IPS-18a (cell line): ENCODE measurements at regions not wholly inside any gene's neighbourhood (a gene's known extent, or its start where the extent isn't known, plus 50 kb on each side); places are given as distances from the start of the nearest gene placed in this dataset.

Experiments
- H3K27ac ChIP-seq: one replicate; pipeline ENCODE4 v1.5.1; 2013; ENCODE audit warnings: low read length
- H3K27me3 ChIP-seq: one replicate; pipeline ENCODE4 v1.6.1; 2013; ENCODE audit warnings: mild to moderate bottlenecking, low read length; ENCODE audit not compliant: control insufficient read depth, insufficient read depth
- H3K36me3 ChIP-seq: one replicate; pipeline ENCODE4 v1.6.1; 2013; ENCODE audit warnings: low read depth, low read length; ENCODE audit not compliant: control insufficient read depth
- H3K4me1 ChIP-seq: one replicate; pipeline ENCODE4 v1.6.1; 2013; ENCODE audit warnings: low read depth, low read length; ENCODE audit not compliant: control insufficient read depth
- H3K4me3 ChIP-seq: one replicate; pipeline ENCODE4 v1.5.1; 2013; ENCODE audit warnings: low read length
- H3K9ac ChIP-seq: one replicate; pipeline ENCODE4 v1.6.1; 2013; ENCODE audit warnings: mild to moderate bottlenecking, low read length, moderate library complexity
- H3K9me3 ChIP-seq: one replicate; pipeline ENCODE4 v1.6.1; 2013; ENCODE audit warnings: low read depth, low read length; ENCODE audit not compliant: control insufficient read depth

DNA sequence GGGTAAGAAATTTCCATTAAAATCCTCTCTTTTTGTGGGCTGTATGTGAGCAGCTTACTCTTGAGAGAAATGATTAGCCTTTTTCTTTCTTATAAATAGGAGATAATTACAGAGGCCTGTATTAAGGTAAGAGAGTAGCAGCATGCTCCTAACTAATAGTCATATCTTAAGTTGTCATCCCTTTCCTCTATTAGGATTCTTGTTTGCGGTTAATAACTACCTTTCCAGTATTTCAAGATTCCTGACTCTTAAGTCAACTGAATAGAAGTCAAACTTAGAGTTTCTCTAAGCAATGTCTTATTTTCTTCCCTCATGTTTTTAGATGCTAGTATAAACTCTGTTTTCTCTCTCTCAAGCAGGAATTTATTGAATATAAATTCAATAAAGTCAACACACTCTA is 139.9 kb upstream of the GPRIN3 start:
- no peaks in the 10 kb centered on the region for H3K4me1 ChIP-seq
- H3K9me3 ChIP-seq: peaks cover 14% of the 10 kb centered on the region
- H3K9ac ChIP-seq: no peak overlapping the region
- no peaks in the 10 kb centered on the region for H3K27me3 ChIP-seq
- no peaks in the 10 kb centered on the region for H3K36me3 ChIP-seq
- no peak overlapping the region for H3K27ac ChIP-seq
- H3K4me3 ChIP-seq: no peak overlapping the region

DNA sequence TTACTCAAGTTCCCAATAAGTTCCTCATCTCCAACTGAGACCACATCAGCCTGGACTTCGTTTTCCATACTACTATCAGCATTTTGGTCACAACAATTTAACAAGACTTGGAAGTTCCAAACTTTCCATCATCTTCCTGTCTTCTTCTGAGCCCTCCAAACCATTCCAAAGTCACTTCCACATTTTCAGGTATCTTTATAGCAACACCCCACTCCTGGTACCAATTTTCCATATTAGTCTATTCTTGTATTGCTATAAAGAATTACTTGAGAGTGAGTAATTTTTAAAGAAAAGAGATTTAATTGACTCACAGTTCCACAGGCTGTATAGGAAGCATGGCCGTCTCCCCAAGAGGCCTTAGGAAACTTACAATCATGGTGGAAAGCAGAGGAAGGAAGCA is 138.6 kb upstream of the GPRIN3 start:
- H3K36me3 ChIP-seq: no peaks in the 10 kb centered on the region
- H3K4me1 ChIP-seq: no peaks in the 10 kb centered on the region
- no peak overlapping the region for H3K4me3 ChIP-seq
- peaks cover 14% of the 10 kb centered on the region for H3K9me3 ChIP-seq
- no peak overlapping the region for H3K27ac ChIP-seq
- no peak overlapping the region for H3K9ac ChIP-seq
- no peaks in the 10 kb centered on the region for H3K27me3 ChIP-seq

DNA sequence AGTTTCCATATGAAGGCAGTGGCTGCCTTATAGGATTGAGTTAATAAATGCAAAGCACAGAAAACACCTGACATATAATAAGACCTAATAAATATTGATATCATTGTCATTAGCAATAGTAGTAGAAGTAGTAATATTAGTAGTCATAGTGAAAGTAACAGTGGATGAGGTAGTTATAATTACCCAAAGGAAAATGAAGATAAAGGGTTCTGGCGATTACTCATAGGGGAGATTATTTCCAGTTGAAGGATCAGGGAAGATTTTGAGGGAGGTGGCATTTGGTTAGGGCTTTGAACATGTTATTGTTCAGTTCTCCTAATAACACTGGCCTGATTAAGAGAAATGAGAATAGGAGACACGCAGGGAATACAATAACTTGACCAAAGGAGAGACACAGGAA is 131.9 kb upstream of the GPRIN3 start:
- no peak overlapping the region for H3K27ac ChIP-seq
- no peak overlapping the region for H3K4me3 ChIP-seq
- no peaks in the 10 kb centered on the region for H3K27me3 ChIP-seq
- H3K36me3 ChIP-seq: no peaks in the 10 kb centered on the region
- H3K9me3 ChIP-seq: no peaks in the 10 kb centered on the region
- H3K9ac ChIP-seq: no peak overlapping the region
- H3K4me1 ChIP-seq: peaks cover 4% of the 10 kb centered on the region

DNA sequence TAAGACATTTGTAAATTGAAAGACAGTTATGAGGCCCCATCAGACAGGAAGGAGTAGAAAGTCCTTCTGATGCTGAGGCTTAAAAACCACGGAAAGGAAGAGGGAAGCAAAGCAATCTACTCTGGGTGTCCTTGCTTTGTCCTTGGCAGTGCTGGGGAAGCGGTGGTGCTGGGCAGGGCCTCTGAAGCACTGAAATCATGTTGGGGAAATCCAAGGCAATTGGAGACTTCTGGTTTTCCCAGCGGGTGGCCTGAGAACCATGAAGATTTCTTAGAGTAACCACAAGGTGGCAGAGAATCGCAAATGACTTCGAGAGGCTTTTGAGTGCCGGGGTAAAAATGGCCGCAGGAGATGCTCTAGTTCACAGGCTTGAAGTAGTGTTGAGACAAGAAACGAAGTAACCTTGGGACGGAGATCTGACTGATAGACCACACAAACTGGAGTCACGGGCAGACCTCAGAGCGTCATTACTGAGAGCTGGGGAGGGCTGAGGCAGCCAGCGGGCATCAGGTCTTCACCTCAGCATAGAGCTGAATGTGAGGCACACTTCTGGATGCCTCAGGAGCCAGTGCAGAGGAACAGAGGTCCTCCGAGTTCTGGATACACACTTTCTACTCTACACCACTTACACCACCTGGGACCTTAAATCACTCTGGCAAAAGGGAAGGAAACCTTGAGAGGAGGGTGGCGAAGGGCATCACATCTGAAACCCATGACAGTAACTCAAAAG is 130.7 kb upstream of the GPRIN3 start:
- Histone ChIP-seq H3K4me3 (no peak overlapping the region), H3K4me1 (peaks cover 4% of the 10 kb centered on the region), H3K36me3 (no peaks in the 10 kb centered on the region), H3K9ac (no peak overlapping the region), H3K27ac (no peak overlapping the region), H3K9me3 (no peaks in the 10 kb centered on the region), H3K27me3 (no peaks in the 10 kb centered on the region)

DNA sequence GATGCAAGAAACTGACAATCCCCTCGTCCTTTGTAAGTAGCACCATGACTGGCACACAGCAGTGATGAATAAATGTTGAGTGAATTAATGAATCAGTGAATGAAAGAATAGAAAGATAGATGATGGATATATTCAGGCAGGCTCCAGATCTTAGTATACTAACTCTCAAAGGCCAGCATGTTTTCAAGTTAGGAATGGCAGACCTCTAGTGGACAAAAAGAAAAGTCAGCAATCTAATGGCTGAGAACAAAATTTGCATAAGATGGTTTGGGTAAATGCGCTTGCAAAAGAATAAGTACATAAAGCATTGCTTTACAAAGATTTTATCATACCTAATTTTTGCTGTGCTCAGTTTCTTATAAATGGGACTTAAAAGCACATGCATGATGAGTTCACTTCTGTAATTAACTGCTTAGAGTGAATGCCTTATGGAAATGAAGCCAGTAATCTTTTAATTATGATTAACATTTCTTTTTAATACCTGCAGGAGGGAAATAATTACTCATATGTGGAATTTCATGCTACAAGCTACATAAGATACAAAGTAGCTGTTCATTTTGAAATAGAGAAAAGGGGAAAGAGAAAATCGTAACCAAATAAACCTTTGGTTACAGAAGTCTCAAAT is 126.9 kb upstream of the GPRIN3 start:
- Histone ChIP-seq H3K4me1 (no peaks in the 10 kb centered on the region), H3K36me3 (no peaks in the 10 kb centered on the region), H3K27ac (no peak overlapping the region), H3K9me3 (no peaks in the 10 kb centered on the region), H3K9ac (no peak overlapping the region), H3K4me3 (no peak overlapping the region), H3K27me3 (no peaks in the 10 kb centered on the region)

DNA sequence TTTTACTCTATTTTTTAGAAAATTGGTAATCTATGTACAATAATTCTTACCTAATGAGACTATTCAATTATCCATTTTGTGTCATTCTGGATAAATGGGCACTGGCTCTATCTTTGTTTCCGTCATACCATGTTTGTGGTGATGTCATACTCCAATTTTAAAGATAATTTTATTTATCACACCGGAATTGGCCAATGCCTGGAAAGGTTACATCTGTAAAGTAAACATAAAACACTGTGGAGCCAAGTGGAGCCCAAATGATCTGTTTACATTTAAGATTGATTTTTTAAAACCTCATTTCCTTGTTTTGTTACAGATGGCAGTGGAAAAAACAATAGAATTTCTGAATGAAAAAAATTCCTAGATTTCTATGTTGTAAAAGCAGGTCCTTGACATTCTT is 120.2 kb upstream of the GPRIN3 start:
- H3K4me1 ChIP-seq: no peaks in the 10 kb centered on the region
- H3K27ac ChIP-seq: no peak overlapping the region
- H3K9me3 ChIP-seq: no peaks in the 10 kb centered on the region
- no peaks in the 10 kb centered on the region for H3K27me3 ChIP-seq
- H3K4me3 ChIP-seq: no peak overlapping the region
- H3K9ac ChIP-seq: no peak overlapping the region
- no peaks in the 10 kb centered on the region for H3K36me3 ChIP-seq

DNA sequence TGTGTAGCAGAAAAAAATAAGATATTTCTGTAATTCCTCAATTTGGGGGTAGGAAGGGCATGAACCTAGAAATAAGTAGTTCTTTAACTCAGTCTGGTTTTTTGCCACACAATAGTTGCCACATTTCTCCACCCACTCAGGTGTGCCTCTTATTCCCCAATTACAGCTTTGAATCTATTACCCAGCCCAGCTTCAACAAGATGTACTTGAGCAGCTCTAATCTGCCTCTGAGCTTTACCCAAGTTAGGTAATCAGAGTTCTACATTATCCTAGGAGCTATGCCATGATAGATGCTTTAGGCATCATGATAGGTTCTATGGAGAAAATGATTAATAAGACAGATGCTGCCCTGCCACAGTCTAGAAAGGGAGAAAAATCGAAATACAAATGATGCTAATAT is 117.4 kb upstream of the GPRIN3 start:
- no peak overlapping the region for H3K27ac ChIP-seq
- H3K4me1 ChIP-seq: no peaks in the 10 kb centered on the region
- no peaks in the 10 kb centered on the region for H3K27me3 ChIP-seq
- H3K9me3 ChIP-seq: no peaks in the 10 kb centered on the region
- no peaks in the 10 kb centered on the region for H3K36me3 ChIP-seq
- no peak overlapping the region for H3K9ac ChIP-seq
- H3K4me3 ChIP-seq: no peak overlapping the region

DNA sequence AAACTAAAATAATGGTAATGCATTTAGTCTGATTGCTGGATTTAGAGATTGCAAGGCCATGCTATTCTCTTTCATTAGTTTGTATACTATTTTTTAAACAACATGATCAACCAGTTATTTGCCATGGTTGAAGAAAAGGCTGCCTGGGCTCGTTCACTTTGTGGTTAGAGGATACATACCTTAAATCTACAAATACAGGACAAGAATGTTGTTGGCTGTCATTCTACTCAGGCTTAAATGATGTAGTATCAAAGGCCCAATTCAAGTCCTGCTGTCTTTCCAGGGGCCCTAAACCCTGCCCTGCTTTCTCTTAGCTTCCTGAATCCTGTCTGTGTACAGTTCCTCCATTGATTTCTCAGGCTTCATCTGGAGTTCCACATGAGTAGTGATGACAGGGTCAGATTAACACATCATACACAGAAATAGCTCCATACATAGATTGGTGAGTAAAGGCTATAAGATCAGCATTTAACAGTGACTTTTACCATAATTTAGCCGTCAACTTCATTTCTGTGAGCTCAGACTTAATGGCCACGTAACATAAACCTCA is 114.9 kb upstream of the GPRIN3 start:
- peaks cover 9% of the 10 kb centered on the region for H3K4me1 ChIP-seq
- no peak overlapping the region for H3K4me3 ChIP-seq
- no peak overlapping the region for H3K27ac ChIP-seq
- no peak overlapping the region for H3K9ac ChIP-seq
- H3K9me3 ChIP-seq: no peaks in the 10 kb centered on the region
- H3K27me3 ChIP-seq: no peaks in the 10 kb centered on the region
- H3K36me3 ChIP-seq: no peaks in the 10 kb centered on the region

DNA sequence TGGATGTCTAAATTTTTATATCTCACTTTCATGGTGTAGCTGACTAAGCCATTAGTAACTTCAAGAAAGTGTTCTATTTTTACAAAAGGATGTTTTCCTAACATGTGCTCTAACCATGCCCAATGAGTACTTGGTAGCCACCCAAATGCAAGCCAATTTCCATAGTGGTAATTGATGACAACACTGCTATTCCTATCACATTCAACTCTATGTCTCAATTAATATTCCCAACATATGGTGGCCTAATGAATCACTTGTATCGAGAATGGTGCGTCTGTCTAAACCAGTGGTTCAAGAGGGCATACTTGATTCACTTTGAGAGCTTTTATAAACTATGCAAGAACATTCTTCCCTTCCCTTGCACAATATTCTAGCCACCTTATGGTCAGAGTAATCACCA is 112.9 kb upstream of the GPRIN3 start:
- H3K36me3 ChIP-seq: no peaks in the 10 kb centered on the region
- no peaks in the 10 kb centered on the region for H3K9me3 ChIP-seq
- peaks cover 9% of the 10 kb centered on the region for H3K4me1 ChIP-seq
- H3K4me3 ChIP-seq: no peak overlapping the region
- no peak overlapping the region for H3K9ac ChIP-seq
- no peak overlapping the region for H3K27ac ChIP-seq
- no peaks in the 10 kb centered on the region for H3K27me3 ChIP-seq

DNA sequence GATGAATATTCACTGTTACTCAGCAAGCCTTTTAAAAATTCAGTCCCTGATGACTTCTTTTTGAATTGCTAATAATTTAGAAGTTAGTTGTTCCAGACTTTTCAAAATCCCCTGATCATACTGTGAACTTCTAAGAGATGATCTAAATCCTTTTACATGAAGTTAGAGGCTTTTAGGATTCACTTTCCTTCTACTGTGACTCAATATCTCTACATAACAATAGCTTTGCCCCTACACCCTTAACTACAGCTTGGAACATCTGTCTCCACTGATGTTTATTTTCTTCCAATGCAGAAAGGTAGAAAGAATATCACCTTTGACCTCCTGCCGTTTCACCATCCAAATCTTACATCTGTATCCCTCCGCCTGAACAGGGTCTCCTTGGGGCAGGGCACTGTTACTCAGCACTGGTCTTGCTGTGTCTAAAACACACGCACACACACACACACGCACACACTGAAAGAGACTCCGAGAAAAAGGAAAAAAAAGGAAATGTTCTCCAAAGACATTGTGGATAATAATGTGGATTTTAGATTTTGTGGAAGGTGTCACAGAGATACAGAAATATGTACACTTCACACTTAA is 111.6 kb upstream of the GPRIN3 start:
- no peaks in the 10 kb centered on the region for H3K9me3 ChIP-seq
- H3K4me1 ChIP-seq: peaks cover 9% of the 10 kb centered on the region
- no peak overlapping the region for H3K27ac ChIP-seq
- no peak overlapping the region for H3K9ac ChIP-seq
- no peak overlapping the region for H3K4me3 ChIP-seq
- H3K36me3 ChIP-seq: no peaks in the 10 kb centered on the region
- no peaks in the 10 kb centered on the region for H3K27me3 ChIP-seq

DNA sequence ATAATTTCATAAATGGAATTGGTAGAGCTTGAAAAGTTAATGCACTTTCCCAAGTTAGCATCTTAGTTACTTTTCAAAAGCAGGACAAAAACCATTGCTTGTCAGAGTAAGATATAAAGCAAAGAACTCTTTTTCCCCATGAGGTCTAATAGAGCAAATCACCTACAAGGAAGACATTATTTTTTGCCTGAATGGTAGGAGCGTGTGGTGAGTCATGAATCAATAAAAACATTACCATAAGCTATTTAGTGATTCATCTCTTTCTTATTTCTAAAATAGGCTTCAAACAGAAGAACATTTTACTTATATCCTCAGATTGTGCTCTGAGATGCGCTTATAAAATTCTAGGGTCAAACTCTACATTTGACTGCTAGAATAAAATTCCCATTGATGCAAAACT is 109.4 kb upstream of the GPRIN3 start:
- H3K9me3 ChIP-seq: no peaks in the 10 kb centered on the region
- no peak overlapping the region for H3K27ac ChIP-seq
- no peak overlapping the region for H3K4me3 ChIP-seq
- H3K27me3 ChIP-seq: no peaks in the 10 kb centered on the region
- peaks cover 9% of the 10 kb centered on the region for H3K4me1 ChIP-seq
- H3K36me3 ChIP-seq: no peaks in the 10 kb centered on the region
- H3K9ac ChIP-seq: no peak overlapping the region

DNA sequence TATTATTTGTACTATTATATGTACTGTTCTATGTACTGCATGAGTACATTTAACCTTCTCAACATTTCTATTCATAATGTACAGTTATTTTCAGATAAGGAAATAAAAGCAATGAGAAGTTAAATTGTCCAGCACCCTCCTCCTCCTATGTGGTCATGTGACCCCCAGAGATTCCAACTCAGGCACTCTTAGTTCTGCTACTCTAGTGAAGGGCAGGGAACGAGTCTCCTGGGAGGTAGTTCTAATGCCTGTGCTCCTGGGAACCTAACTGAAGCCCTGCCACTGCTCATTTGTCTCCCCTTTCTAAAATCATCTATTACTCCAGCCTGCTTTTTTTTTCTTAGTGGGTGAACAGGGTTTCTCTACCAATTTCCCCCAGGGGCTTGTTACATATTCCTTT is 105.9 kb upstream of the GPRIN3 start:
- H3K4me3 ChIP-seq: no peak overlapping the region
- H3K36me3 ChIP-seq: no peaks in the 10 kb centered on the region
- H3K27ac ChIP-seq: no peak overlapping the region
- no peaks in the 10 kb centered on the region for H3K27me3 ChIP-seq
- H3K9ac ChIP-seq: no peak overlapping the region
- H3K9me3 ChIP-seq: no peaks in the 10 kb centered on the region
- H3K4me1 ChIP-seq: no peaks in the 10 kb centered on the region
